ENCODE measurements at regions not wholly inside any gene's neighbourhood (a gene's known extent, or its start where the extent isn't known, plus 50 kb on each side); places are given as distances from the start of the nearest gene placed in this dataset.

DNA sequence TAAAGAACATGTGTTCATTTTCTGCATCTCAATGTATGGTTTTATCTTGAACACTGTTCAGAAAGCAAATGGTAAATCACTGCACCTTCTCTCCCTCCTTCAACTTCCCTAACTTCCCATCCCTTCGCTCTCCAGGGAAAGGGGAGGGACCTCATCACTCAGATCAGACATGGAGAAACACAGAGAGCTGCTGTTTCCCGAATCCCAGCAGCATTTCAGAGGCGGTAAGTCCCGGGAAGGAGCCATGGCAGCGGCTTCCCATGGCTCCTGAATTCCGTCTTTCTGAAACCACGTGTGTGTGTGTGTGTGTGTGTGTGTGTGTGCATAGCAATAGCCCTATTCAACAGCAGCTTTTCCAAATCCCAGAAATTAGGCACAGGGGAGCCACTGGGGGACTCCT, 125.4 kb upstream of the TMCC3 start:
- TF ChIP-seq TEAD4 (IDR thresholded peaks at IDR 0.05): no peak
- TF ChIP-seq TAF1 (IDR thresholded peaks at IDR 0.05; ENCODE audit: low read depth): no peak
- no peak for TF ChIP-seq CREB1 (IDR thresholded peaks at IDR 0.05; ENCODE audit: low read depth)
- no peak for TF ChIP-seq REST (IDR thresholded peaks at IDR 0.05; ENCODE audit: low read depth)
- no peak for TF ChIP-seq EGR1 (IDR thresholded peaks at IDR 0.05)
- TF ChIP-seq ZBTB7A (IDR thresholded peaks at IDR 0.05; ENCODE audit: low read depth): no peak
- TF ChIP-seq USF1 (IDR thresholded peaks at IDR 0.05): no peak
- no peak for TF ChIP-seq FOXM1 (IDR thresholded peaks at IDR 0.05; ENCODE audit: borderline replicate concordance, low read depth)
- no peak for TF ChIP-seq TCF12 (IDR thresholded peaks at IDR 0.05; ENCODE audit: low read depth)
- no peak for TF ChIP-seq CEBPB (IDR thresholded peaks at IDR 0.05)
- TF ChIP-seq RAD21 (IDR thresholded peaks at IDR 0.05; ENCODE audit: low read depth): no peak
- TF ChIP-seq NFIC (IDR thresholded peaks at IDR 0.05): no peak
- TF ChIP-seq, protein P1, sequence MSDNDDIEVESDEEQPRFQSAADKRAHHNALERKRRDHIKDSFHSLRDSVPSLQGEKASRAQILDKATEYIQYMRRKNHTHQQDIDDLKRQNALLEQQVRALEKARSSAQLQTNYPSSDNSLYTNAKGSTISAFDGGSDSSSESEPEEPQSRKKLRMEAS (IDR thresholded peaks at IDR 0.05): no peak
- no peak for TF ChIP-seq YY1 (IDR thresholded peaks at IDR 0.05; ENCODE audit: low read depth)
- TF ChIP-seq EP300 (IDR thresholded peaks at IDR 0.05; ENCODE audit: borderline replicate concordance): no peak

- TF ChIP-seq TCF12 (IDR thresholded peaks at IDR 0.05; ENCODE audit: low read depth) (no peak), RAD21 (IDR thresholded peaks at IDR 0.05; ENCODE audit: low read depth) (no peak), CEBPB (IDR thresholded peaks at IDR 0.05) (no peak)
These were observed 121.4 kb upstream of the TMCC3 start for GRCh38 chr12:94771741-94772140.

- TF ChIP-seq TEAD4 (IDR thresholded peaks at IDR 0.05) (no peak), FOXM1 (IDR thresholded peaks at IDR 0.05; ENCODE audit: borderline replicate concordance, low read depth) (no peak), ZBTB7A (IDR thresholded peaks at IDR 0.05; ENCODE audit: low read depth) (no peak), EGR1 (IDR thresholded peaks at IDR 0.05) (no peak)
These were observed 120.8 kb upstream of the TMCC3 start for GRCh38 chr12:94771199-94771598.

GRCh38 chr12:94770791-94771190, 120.4 kb upstream of the TMCC3 start:
- TF ChIP-seq RAD21 (IDR thresholded peaks at IDR 0.05; ENCODE audit: low read depth) (no peak), EGR1 (IDR thresholded peaks at IDR 0.05) (no peak), EP300 (IDR thresholded peaks at IDR 0.05; ENCODE audit: borderline replicate concordance) (no peak), TCF12 (IDR thresholded peaks at IDR 0.05; ENCODE audit: low read depth) (no peak), ZBTB7A (IDR thresholded peaks at IDR 0.05; ENCODE audit: low read depth) (no peak), FOXM1 (IDR thresholded peaks at IDR 0.05; ENCODE audit: borderline replicate concordance, low read depth) (no peak), YY1 (IDR thresholded peaks at IDR 0.05; ENCODE audit: low read depth) (no peak), TEAD4 (IDR thresholded peaks at IDR 0.05) (no peak), NFIC (IDR thresholded peaks at IDR 0.05) (no peak), TAF1 (IDR thresholded peaks at IDR 0.05; ENCODE audit: low read depth) (no peak), CEBPB (IDR thresholded peaks at IDR 0.05) (no peak), CREB1 (IDR thresholded peaks at IDR 0.05; ENCODE audit: low read depth) (no peak), USF1 (IDR thresholded peaks at IDR 0.05) (no peak), REST (IDR thresholded peaks at IDR 0.05; ENCODE audit: low read depth) (no peak)
- TF ChIP-seq, protein P1 (IDR thresholded peaks at IDR 0.05): no peak

GRCh38 chr12:94769776-94770759, 119.7 kb upstream of the TMCC3 start:
- no peak for TF ChIP-seq CEBPB (IDR thresholded peaks at IDR 0.05)
- TF ChIP-seq REST (IDR thresholded peaks at IDR 0.05; ENCODE audit: low read depth): no peak
- TF ChIP-seq ZBTB7A (IDR thresholded peaks at IDR 0.05; ENCODE audit: low read depth): no peak
- TF ChIP-seq CREB1 (IDR thresholded peaks at IDR 0.05; ENCODE audit: low read depth): no peak
- no peak for TF ChIP-seq EP300 (IDR thresholded peaks at IDR 0.05; ENCODE audit: borderline replicate concordance)
- TF ChIP-seq RAD21 (IDR thresholded peaks at IDR 0.05; ENCODE audit: low read depth): no peak
- TF ChIP-seq, protein P1 (IDR thresholded peaks at IDR 0.05): no peak
- TF ChIP-seq YY1 (IDR thresholded peaks at IDR 0.05; ENCODE audit: low read depth): no peak
- TF ChIP-seq TEAD4 (IDR thresholded peaks at IDR 0.05): no peak
- TF ChIP-seq NFIC (IDR thresholded peaks at IDR 0.05): no peak
- TF ChIP-seq TCF12 (IDR thresholded peaks at IDR 0.05; ENCODE audit: low read depth): no peak

Measured in Ishikawa (cell line).